Kasumi-1 (cell line): ENCODE measurements at regions not wholly inside any gene's neighbourhood (a gene's known extent, or its start where the extent isn't known, plus 50 kb on each side); places are given as distances from the start of the nearest gene placed in this dataset.

Source experiments
- DNase-seq, 2 experiments: peaks; one replicate each; lab custom pipeline; 2025; lab: John Stamatoyannopoulos, UW

DNA sequence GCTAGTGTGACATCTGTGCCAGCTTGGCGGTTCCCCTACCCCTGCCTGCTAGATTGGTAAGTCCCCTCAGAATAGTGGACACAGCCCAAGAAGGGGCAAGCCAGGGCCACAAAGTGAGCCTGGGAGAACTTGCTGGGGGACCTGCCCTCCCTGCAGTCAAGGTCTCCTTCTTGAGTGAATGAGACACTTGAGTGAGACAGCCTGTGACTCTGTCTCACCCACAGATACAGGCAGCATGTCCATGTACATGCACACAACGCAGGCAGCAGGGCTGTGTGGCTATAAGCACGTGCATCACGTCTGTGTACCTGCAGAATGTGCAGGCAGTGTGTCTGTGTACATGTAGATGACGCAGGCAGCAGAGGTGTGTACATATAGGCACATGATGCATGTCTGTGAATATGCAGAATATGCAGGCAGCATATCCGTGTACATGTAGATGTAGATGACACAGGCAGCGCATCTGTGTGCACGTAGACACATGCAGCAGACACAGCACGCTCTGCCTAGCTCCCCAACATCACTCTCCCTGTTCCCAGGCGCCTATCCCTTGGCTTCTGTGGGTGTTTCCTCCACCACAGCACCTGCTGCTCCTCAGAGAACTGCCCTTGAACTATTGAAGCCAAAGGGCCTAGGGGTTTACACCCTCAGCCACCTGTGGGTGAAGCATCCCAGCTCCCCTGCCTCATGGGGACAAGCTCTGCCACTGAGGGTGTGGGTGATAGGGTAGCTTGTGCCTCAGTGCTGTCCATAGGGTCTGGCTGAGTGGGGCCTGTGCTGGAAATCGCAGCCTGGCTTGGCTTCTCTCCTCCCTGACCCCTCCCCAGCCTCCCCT lies 147.2 kb upstream of the TWIST2 start:
- DNase-seq, result no peak

- DNase-seq, result no peak
These were observed 146.3 kb upstream of the TWIST2 start for GRCh38 chr2:238701341-238702206.

DNA sequence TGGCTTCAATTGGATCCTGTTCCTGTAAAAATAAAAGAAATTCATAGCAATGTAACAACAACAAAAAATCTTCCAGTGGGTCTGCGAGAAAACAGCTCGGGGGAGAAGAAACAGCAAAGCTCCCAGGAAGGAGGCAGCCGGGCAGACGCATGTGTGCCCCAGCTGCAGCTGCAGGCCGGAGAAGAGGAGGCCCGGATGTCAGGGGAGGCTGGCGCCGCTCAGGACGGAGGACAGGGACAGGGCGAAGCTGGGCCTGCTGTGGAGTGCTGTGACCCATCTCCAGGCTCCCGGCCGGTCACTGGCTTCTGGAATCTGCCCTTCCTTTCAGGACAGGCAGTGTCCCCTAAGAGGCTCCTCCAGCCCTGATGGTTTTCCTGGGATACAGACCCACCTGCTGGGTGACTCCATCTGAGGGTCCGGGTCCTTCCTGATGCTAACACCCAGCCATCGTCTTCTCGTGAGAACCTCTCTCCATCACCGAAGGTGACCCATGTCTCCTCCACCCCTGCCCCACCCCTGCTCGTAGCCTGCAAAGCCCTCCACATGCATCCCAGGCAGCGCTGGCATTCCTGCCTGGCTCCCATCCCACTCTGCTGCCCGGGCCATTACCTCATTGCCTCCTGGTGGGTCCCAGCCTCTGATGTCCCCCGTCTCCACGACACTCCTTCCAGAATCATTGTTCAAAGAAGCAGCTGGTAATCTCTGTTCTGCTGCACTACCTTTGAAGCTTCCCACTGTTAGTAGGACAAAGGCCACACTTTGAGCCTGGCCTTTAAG lies 145.4 kb upstream of the TWIST2 start:
- no peak for DNase-seq

DNA sequence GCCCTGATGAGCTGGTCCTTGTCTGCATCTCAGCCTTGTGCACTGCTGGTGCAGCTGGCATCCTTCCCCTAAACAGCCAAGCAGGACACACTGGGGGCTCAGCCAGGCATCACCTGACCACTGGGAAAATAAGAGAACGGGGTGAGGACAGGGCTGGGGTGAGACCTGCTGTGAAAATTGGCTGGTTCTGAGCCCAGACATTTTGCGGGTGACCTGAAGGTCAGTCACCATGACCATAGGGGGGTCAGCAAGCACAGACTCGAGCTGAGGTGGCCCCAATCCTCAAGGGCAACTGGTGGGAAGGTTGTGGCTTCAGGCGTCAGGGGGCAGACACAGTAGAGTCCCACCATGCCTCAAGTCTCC lies 144.9 kb upstream of the TWIST2 start:
- no peak for DNase-seq

- no peak for DNase-seq
These were observed 144.4 kb upstream of the TWIST2 start for GRCh38 chr2:238703436-238703835.

GRCh38 chr2:238704471-238705225 lies 143.2 kb upstream of the TWIST2 start:
- DNase-seq, result no peak

- DNase-seq, result no peak
These were observed 141.7 kb upstream of the TWIST2 start for GRCh38 chr2:238706163-238706562.

DNA sequence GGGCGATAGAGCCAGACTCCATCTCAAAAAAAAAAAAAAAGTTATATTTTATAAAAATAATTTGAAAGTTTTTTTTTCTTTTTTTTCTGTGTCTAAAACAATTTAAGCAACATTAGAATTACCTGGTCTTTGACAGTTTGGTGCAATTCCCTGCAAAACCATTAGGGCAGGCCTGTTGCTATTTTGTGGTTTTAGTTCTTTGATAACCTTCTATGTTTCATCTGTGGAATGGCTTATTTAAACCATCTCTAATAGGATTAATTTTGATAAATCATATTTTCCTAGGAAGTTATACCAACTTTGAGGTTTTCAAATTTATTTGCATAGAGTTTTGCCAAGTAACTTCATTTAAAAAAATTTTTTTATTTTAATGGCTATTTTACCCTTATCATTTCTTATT lies 141.2 kb upstream of the TWIST2 start:
- DNase-seq, result no peak

DNA sequence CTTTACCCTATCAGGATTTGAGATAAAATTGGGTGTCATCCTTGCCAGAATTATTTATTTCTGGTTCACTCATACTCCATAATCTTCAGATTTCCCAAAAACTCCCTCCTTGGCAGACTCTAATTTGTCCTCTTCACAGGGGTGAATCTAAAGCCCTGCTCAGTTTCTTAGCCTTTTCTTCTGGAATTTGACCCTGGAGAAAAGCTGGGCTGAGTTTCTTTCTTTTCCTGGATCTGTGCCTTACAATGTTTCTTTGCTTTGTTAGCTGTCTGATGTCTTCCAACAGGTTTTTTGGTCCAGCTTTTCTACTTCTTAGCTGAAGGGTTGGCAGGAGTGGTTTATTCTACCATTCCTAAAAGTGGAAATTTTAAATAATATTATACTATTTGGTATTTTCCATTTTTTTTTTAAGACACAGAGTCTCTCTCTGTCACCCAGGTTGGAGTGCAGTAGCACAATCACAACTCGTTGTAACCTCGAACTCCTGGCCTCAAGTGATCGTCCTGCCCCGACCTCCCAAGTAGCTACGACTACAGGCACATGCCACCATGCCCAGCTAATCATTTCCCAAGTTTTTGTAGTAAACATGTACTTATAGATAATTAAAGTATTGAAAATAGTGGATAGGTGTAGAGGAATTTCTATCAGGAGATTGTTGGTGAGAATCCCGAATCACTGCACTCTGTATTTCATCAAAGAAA lies 138.4 kb upstream of the TWIST2 start:
- no peak for DNase-seq

GRCh38 chr2:238710032-238710735 lies 137.7 kb upstream of the TWIST2 start:
- no peak for DNase-seq

GRCh38 chr2:238710787-238711186 lies 137.1 kb upstream of the TWIST2 start:
- DNase-seq, result no peak

- DNase-seq, result no peak
These were observed 136.5 kb upstream of the TWIST2 start for GRCh38 chr2:238711346-238711745.

- DNase-seq, result no peak
These were observed 135.9 kb upstream of the TWIST2 start for GRCh38 chr2:238712011-238712410.

- DNase-seq, result no peak
These were observed 134.6 kb upstream of the TWIST2 start for GRCh38 chr2:238713198-238713826.

GRCh38 chr2:238714038-238714528 lies 133.8 kb upstream of the TWIST2 start:
- no peak for DNase-seq

DNA sequence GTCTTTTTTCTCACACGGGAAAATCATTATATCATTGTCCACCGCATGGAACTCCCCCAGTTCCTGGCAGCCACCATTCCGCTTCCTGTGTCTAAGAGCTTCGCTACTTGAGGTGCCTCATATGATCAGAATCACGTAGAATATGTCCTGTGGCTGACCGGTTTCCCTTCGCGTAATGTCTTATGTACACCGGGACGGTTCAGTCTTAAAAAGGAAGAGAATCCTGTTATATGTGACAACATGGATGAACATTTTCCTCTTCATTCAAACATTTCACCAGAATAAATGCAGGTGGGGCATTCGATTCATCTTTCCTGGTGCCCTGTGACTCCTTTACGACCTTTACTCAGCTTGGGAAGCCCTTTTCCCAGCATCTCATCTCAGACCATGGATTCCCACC lies 131.7 kb upstream of the TWIST2 start:
- DNase-seq, result no peak

GRCh38 chr2:238716585-238716984 lies 131.3 kb upstream of the TWIST2 start:
- DNase-seq, result no peak

- no peak for DNase-seq
These were observed 130.8 kb upstream of the TWIST2 start for GRCh38 chr2:238717084-238717483.

GRCh38 chr2:238719641-238720040 lies 128.2 kb upstream of the TWIST2 start:
- no peak for DNase-seq

- DNase-seq, result peak in 1 of 2 experiments; percentile 2
These were observed 127.6 kb upstream of the TWIST2 start for GRCh38 chr2:238720232-238720672.
